Calu3 (cell line): ENCODE measurements at regions not wholly inside any gene's neighbourhood (a gene's known extent, or its start where the extent isn't known, plus 50 kb on each side); places are given as distances from the start of the nearest gene placed in this dataset.

Source experiments
- BruUV-seq: library from RNA; stranded (reverse); fragments of 400-500 nt; replicated peaks from 2 replicates; lab custom pipeline; 2021; lab: Mats Ljungman, UMichigan
- CTCF ChIA-PET: fragments of 300-600 bp; sonication (Branson Sonifier 250); formaldehyde crosslinking; loops from one replicate; lab custom pipeline; 2022; ENCODE audit warnings: antibody characterized with exemption; lab: Charles Lee
- DNase-seq: peaks from one replicate; pipeline ENCODE4 v3.0.0; 2022
- H3K27ac Mint-ChIP-seq: one replicate; pipeline ENCODE4 v1.8.0; 2022; ENCODE audit warnings: mixed read lengths; ENCODE audit not compliant: unreplicated experiment
- H3K27me3 Mint-ChIP-seq: one replicate; pipeline ENCODE4 v1.8.0; 2022; ENCODE audit warnings: mixed read lengths; ENCODE audit not compliant: unreplicated experiment
- H3K36me3 Mint-ChIP-seq: one replicate; pipeline ENCODE4 v1.8.0; 2022; ENCODE audit warnings: mild to moderate bottlenecking, moderate library complexity, mixed read lengths; ENCODE audit not compliant: insufficient read depth, unreplicated experiment
- H3K4me1 Mint-ChIP-seq: one replicate; pipeline ENCODE4 v1.8.0; 2022; ENCODE audit warnings: mild to moderate bottlenecking, low read depth, mixed read lengths; ENCODE audit not compliant: unreplicated experiment
- H3K4me3 Mint-ChIP-seq: one replicate; pipeline ENCODE4 v1.8.0; 2022; ENCODE audit warnings: mild to moderate bottlenecking, low read depth, moderate library complexity, mixed read lengths; ENCODE audit not compliant: unreplicated experiment
- H3K9me3 Mint-ChIP-seq: one replicate; pipeline ENCODE4 v1.8.0; 2022; ENCODE audit warnings: low read depth, mixed read lengths; ENCODE audit not compliant: unreplicated experiment
- CTCF ChIP-seq: fragments of 200-600 bp; IDR thresholded peaks from one replicate; pipeline ENCODE4 v1.8.0; 2022; ENCODE audit warnings: antibody characterized with exemption; ENCODE audit not compliant: unreplicated experiment
- intact Hi-C: fragments of 100-400 bp; cut with micrococcal nuclease; formaldehyde crosslinking; loops from one replicate; pipeline ENCODE4 v1.10.0; 2022; ENCODE audit not compliant: unreplicated experiment

GRCh38 chr2:4192119-4192518 lies 488.7 kb downstream of the DCDC2C start:
- no peak for DNase-seq
- intact Hi-C loops = no loop called here
- CTCF ChIA-PET = no interaction called here
- Mint-ChIP-seq H3K36me3 (no peaks in the 10 kb centered on the region), H3K27me3 (no peaks in the 10 kb centered on the region), H3K4me3 (no peak overlapping the region), H3K9me3 (peaks cover 24% of the 10 kb centered on the region), H3K27ac (no peak overlapping the region), H3K4me1 (no peaks in the 10 kb centered on the region)
- no TSS peak for BruUV-seq
- TF ChIP-seq CTCF = no peak

GRCh38 chr2:4214444-4215205 lies 511.2 kb downstream of the DCDC2C start:
- BruUV-seq = no TSS peak
- Mint-ChIP-seq H3K9me3 (peaks cover 8% of the 10 kb centered on the region), H3K27ac (no peak overlapping the region), H3K36me3 (no peaks in the 10 kb centered on the region), H3K4me3 (no peak overlapping the region), H3K4me1 (no peaks in the 10 kb centered on the region), H3K27me3 (no peaks in the 10 kb centered on the region)
- intact Hi-C loops = no loop called here
- CTCF ChIA-PET = no interaction called here
- DNase-seq = no peak
- no peak for TF ChIP-seq CTCF

- Mint-ChIP-seq H3K4me3 (no peak overlapping the region), H3K4me1 (no peaks in the 10 kb centered on the region), H3K27ac (no peak overlapping the region), H3K27me3 (no peaks in the 10 kb centered on the region), H3K9me3 (peaks cover 18% of the 10 kb centered on the region), H3K36me3 (no peaks in the 10 kb centered on the region)
- DNase-seq = no peak
- intact Hi-C loops = no loop called here
- CTCF ChIA-PET = no interaction called here
- no peak for TF ChIP-seq CTCF
- no TSS peak for BruUV-seq
These were observed 514.4 kb downstream of the DCDC2C start for GRCh38 chr2:4217737-4218136.

GRCh38 chr2:4219101-4219500 lies 515.7 kb downstream of the DCDC2C start:
- no peak for DNase-seq
- Mint-ChIP-seq H3K9me3 (peaks cover 20% of the 10 kb centered on the region), H3K27me3 (no peaks in the 10 kb centered on the region), H3K36me3 (no peaks in the 10 kb centered on the region), H3K4me3 (no peak overlapping the region), H3K27ac (no peak overlapping the region), H3K4me1 (no peaks in the 10 kb centered on the region)
- CTCF ChIA-PET = no interaction called here
- intact Hi-C loops = no loop called here
- BruUV-seq = no TSS peak
- no peak for TF ChIP-seq CTCF
